GM19239 (cell line): ENCODE measurements at regions not wholly inside any gene's neighbourhood (a gene's known extent, or its start where the extent isn't known, plus 50 kb on each side); places are given as distances from the start of the nearest gene placed in this dataset.

Experiments used
- DNase-seq: peaks from one replicate; pipeline ENCODE4 v3.0.0; 2011; ENCODE audit warnings: low spot score; ENCODE audit not compliant: insufficient read length
- FAIRE-seq: peaks from 2 replicates; lab custom pipeline; 2011; peaks lifted over from hg19 to GRCh38; lab: Jason Lieb, UNC

DNA sequence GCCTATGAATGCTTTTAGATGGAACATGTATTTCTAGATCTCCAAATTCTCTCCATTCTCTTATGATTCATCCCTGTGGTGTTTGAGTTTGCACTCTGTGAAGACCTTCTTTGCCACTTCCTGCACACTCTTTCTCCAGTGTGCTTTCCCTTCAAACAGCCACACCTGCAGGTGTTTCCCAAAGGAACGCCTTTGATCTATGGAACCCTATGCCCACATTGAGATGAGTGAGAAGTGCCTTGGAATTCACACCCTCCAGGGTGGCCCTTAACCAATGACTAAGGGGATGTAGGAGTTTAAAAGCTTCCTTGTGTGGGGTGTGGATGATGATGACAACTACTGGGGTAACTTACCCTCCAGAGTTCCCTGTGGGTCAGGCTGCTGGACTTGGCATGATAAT, 570.1 kb downstream of the DHX35 start:
- FAIRE-seq (no peak), DNase-seq (no peak)

DNA sequence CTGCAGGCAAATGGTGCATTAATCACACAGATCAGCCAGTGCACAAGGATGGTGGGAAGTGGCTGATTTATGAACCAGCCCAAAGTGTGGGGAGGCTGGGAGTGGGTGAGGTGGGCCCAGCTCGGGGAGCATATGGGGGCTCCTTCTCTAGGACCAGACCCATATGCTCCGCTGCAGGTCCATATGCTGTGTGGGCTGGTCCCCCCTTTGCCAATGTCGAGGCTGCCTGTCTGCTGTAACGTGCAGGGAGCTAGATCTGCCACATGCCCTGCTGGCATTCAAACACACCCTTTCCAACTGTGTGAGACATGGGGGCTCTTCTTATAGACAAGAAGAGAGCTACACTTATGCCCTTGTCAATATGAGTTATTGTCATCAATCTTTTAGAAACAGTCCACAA, 566.3 kb downstream of the DHX35 start:
- no peak for DNase-seq
- no peak for FAIRE-seq

DNA sequence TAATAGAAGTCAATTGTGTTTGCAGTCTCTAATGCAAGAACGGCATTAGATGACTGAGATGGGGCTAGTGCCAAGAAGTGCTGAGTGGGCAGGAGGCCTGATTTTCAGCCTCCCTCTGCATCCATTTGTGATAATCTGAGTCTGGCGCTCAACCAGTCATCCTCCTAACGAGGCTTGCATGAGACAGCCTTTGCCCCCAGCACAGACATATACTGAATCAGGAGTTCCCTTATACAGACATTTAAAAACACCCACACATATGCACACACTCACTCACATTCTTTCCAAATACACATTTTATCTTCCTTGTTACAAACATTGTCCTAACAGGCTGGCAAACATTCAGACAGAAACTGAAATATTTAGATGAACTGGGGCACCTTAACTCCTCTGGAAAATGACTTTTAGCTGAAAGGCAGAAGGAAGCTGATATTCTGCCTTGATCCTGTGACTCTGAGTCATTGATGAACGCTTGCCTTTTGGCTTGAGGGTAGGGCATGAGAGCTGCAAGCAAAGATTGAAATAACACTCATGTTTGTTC, 562.3 kb downstream of the DHX35 start:
- no peak for DNase-seq
- no peak for FAIRE-seq

DNA sequence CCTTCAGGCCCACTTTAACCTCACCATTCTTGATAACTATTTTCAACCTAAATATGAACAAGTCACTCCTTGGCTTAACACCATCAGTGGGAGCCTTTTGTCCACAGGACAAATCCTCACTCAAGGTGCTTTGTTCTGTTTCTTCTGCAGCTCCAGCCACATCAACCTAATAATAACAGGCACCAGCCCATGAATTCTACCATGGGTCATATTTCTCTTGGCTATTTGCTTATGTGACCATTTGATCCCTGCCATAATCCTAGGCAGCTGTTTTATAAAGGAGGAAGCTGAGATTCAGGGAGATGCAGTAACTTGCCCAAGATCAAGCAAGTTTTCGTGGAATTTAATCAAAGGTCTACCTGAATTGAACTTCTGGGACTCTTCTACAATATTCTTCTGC, 561.3 kb downstream of the DHX35 start:
- DNase-seq (no peak), FAIRE-seq (no peak)

DNA sequence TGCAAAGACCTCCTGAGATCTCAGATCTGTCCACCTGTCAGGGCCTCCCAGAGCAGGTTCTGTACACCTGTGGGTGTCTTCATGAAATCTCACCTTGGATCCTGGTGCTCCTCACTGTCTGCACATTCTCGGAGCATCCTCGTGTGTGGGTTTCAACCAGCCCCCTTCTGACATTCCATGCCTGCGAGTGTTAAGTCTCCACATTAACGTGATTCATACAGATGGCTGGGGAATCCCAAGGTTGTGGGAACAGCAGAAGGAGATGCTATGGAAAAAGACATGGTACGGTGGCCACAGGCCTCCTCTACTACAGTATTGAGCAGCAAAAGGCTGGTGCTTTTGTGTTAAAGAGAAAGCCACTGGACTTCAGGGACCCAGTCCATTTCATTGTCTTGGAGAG, 556.5 kb downstream of the DHX35 start:
- FAIRE-seq (no peak), DNase-seq (no peak)

DNA sequence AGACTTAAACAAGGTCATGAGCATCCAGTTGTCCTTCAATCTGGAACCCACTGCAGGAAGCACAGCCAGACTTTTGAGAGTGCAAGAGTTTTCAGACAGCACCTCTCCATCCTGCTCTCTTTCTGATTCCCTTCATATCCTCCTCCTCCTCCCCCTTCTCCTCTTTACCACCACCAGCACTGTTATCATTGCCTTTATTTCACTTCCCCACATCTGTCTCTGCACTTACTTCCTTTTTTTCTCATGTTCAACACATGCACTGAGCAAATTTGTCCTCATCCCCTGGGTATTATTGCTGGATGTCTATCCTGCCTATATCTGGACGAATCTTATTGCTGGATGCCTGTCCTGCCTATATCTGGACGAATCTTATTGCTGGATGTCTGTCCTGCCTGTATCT, 554.8 kb downstream of the DHX35 start:
- FAIRE-seq = no peak
- DNase-seq = no peak

DNA sequence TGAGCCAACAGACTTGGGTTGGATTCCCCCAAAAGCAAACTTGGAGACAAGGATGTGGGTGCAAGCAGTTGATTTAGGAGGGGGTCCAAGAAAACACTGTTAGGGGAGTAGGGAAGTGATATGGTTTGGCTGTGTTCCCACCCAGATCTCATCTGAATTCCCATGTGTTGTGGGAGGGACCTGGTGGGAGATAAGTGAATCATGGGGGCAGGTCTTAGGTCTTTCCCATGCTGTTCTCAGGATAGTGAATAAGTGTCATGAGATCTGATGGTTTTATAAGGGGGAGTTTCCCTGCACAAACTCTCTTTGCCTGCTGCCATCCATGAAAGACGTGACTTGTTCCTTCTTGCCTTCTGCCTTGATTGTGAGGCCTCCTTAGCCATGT, 542.6 kb downstream of the DHX35 start:
- DNase-seq (no peak), FAIRE-seq (no peak)

DNA sequence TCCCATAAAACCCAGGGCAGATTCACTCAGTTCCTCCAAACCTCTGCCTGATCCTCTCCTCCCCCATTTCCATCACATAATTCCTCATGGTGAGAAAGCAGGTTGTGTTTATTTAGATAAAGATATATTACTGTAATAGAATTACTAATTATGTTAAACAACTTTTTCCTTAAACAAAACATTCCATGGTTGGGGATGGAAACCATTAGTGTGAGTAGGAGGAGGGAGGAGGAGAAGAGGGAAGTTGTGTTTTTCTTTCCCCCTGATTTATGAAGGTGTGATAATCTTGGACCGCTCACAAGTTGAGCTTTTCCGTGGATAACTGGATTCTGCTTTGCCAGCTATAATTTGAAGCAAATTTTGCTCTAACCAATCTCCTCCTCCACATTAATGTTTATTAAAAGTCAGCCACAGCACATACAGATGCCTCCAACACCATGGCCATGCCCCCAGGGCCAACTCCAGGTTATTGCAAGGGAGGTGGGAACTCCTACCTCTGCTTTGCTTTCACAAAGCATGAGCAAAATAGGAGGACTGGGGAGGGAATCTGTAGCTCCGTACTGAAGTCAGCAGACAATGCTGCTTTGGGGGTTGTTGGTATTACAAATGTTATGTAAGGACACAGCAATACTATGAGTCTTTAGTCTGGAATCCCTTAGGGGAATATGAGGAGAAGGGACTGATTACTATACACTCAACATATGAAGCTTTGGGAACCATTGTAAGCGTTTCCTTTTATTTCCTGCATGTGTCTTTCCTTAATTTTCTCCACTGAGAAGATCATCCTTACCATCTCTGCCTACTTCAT, 542.0 kb downstream of the DHX35 start:
- FAIRE-seq = no peak
- no peak for DNase-seq

DNA sequence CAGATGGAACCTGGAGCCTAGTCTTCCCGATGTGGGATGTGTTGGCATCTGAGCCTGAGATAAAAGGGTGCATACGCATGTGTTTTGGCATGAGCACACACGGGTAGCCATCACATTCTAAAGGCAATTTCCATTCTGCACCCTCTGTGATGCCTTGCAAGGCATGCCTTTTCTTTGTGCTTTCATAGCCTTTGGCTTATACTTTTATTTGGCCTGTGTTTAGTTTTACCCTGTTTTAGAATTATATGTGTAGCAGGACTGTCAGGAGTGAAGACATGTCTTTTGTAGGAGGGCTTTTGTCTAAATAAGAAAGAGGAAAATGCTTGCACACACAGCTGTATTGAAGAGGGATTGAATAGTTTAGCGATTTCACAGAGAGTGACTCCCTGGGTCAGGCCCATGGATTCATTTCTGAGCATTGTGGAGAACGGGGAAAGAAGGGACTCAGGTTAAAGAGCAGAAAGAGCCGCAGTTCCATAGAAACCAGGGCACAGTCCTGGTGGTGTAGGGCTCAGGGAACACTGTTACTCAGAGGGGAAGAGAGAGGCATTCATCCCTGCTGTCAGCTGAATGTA, 530.2 kb downstream of the DHX35 start:
- DNase-seq (no peak), FAIRE-seq (no peak)

DNA sequence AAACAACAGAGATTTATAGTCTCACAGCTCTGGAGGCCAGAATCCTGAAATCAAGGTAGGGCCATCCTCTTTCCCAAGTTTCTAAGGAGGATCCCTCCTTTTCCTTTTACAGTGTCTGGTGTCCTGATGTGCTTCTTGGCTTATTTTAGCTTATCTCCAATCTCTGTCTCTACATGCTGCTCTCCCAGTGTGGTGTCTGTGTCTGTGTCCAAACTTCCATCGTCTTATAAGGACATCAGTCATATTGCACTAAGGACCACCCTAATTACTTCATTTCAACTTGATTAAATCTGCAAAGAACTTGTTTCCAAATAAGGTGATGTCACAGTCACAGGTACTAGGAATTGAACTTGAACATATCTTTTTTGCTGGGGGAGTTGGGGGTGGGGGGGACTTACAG, 529.6 kb downstream of the DHX35 start:
- FAIRE-seq (no peak), DNase-seq (no peak)

DNA sequence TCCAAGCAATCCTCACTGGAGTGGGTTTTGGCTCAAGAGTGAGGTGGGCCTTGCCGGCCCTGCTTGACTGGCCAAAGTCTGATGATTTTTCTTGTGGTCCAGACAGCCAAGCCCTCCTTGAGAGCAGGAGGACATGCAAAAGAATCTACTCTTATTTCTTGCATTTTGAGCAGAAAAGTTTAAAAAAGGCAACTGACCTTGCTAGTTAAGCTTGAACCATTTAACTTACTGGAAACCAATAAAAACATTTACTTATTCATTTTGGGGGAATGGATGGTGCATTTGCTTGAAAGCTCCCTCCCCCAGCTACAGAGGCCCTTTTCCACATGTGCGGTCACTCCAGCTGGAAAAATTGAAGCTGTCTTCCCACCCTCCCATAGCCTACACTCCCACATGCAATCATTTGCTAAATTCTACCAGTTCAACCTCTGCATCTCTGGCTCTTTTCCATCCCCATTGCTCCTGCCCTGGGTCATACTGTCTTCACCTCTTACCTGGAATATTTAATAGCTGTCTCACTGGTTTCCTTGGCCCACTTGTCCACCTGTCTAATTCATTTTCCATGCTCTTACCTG, 527.9 kb downstream of the DHX35 start:
- FAIRE-seq = no peak

DNA sequence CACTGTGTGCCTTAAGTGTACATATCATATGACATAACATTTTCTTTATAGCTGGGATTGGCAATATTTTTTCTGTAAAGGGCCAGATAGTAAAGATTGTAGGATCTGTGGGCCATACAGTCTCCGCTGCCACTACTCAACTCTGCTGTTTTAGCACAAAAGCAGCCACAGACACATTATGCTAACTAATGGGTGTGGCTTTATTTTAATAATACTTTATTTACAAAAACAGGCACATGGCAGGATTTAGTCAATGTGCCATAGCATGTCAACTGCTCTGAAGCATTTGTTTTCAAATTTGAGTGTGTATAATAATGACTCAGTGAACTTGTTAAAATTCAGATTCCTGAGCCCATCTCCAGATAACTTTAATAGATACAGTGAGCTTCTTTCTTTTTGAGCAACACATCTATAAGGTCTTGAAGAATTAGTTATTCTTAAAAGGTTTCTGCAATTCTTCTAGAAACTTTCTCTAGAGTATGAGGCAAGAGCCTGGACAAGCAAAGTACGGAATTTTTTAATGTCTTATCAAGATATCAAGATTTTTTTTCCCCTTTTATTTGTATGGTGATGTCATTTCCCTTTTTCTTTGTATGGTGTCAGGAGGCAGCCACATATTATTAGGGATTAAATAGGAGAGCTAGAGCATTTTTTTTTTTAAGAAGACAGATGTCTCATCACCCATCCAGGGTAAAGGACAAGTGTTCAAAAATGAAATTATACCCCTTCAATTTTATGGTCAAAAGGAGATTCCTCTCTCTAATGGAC, 518.3 kb downstream of the DHX35 start:
- FAIRE-seq (no peak), DNase-seq (no peak)

More for the DNA sequence above, 527.9 kb downstream of the DHX35 start:
- DNase-seq = no peak

DNA sequence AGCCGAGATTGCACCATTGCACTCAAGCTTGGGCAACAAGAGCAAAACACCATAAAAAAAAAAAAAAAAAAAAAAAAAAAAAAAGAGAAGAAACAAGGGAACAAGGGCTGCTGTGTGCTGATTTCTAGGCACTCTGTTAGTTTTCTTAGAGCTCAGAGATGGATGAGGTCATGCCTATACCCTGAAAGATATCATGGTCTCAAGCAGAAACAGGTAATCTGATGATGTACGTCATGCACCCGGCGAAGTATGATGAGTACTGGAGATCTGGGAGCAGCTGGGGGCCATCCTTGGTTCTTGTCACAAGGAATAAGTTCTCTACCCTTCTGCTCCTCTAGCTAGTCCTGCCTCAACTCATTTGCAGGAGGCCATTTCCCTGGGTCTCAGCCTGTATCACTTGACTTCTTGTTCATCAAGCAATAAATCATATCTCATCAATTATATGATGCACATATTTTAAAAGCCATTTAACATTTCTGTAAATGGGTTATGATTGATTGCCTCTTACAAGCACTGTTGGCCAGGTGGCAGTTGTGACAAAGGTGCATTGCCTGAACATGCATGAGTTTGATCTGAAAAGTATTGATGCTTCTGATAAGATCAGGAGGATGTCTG, 517.2 kb downstream of the DHX35 start:
- DNase-seq (no peak), FAIRE-seq (no peak)

DNA sequence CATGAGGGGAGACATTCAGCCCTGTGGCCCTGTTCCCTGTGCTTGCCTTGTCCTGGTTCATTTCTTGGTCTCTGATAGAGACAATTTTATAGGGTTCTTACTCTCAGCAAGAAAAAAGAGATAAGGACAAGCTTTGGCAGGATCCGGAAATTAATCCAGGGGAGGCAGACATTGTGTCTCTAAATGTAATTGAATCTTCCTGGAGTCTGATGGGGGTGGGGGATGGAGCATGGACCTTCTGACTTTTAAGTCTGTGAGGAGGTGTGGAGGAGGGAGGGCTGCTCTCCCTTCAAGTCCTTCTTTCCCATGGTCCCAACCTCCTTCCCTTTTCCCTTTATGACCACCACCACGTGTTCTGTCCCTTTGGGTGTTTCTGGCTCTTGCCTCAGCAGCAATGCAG, 512.7 kb downstream of the DHX35 start:
- no peak for DNase-seq
- FAIRE-seq = no peak

DNA sequence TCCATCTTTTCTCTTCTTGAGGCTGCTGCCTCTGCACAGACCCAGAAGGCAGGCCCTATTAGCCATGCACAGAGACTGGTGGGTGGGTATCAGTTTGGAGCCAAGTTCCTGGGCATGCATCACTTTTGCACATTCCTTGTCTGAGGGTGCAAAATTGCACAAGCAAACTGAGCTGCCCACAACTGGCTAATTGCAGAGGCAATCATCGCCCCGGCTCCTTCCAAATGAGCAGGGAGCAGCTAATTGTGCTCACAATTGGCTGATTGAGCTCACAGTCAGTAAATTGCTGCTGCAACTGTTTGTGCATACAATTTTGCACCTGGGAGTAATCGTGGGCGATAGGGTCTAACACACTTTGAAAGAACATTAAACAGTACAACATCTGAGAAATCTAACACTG, 511.4 kb downstream of the DHX35 start:
- DNase-seq (no peak), FAIRE-seq (no peak)

DNA sequence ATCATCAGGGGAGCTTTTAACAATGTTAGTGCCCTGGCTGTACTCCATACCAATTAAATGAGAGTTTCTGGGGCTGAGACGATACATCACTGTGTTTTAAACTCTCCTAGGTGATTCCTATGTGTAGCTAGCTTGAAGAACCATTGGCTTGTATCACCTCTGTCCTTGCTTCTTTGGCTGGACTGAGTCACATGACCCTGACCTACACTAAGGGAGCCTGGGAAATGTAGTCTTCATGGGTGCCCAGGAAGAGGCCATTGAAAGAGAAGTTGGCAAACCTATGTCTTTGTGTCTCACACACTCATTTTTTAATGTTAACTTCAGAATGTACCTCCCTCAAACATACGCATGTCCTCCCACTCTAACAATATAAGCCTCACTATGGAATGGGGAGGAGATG, 506.6 kb downstream of the DHX35 start:
- FAIRE-seq (no peak), DNase-seq (no peak)

DNA sequence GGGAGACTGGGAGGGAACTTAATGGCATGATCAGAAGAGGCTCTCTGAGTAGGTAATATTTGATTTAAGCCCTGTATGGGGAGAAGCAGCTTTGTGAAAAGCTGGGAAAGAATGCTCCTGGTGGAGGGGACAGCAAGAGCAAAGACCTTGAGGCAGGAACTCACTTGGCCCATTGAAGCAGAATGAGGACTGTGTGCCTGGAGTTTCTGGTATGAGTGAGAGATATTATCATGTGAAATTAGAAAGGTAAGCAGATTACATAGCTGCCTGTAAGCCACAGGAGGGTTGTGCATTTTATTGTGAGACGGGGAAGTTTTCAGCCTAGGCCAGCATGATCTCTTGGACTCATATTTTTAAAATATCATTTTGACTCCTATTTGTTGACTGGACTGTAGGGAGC, 502.1 kb downstream of the DHX35 start:
- no peak for DNase-seq
- no peak for FAIRE-seq

DNA sequence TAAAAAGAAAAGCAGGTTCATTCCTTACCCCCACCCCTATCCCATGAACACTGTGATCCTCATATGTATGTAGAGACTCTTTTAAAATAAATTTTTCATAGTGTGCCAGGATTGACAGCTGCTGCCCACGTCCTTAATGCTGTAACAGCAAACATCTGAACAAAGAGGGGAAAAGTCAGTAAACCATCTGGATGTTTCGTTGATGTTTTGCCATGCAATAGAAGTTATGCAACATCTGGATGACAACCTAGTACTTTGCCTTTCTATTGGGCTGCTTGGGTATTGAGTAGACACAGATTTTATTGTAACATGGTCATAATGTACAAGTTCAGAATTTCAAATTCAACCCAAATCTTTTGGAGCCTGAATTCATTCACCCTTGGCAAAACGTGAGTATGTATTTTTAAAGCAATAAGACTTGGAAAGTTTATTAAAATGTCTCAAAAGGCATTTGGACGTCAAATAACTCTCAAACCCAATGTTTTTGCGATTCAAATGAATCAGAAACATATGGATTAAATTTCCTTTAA, 500.3 kb downstream of the DHX35 start:
- no peak for DNase-seq
- FAIRE-seq = no peak

DNA sequence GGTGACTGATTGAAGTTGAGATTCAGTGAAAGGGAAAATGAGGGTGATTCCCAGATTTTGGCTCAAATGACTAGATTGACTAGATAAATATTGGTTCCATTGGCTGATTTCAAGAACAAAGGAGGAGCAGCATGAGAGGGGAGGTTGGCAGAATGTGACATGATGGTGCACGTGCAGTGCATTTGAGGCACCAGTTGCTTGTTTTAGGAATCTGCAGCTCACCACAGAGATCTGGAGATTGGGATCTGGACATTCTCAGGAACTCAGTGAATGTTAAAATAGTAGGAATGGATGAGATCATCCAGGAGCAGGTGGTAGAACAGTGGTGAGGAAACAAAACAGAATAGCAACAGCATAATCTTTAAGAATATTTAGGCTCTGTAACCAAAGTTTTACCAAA, 496.3 kb downstream of the DHX35 start:
- FAIRE-seq (no peak), DNase-seq (no peak)

DNA sequence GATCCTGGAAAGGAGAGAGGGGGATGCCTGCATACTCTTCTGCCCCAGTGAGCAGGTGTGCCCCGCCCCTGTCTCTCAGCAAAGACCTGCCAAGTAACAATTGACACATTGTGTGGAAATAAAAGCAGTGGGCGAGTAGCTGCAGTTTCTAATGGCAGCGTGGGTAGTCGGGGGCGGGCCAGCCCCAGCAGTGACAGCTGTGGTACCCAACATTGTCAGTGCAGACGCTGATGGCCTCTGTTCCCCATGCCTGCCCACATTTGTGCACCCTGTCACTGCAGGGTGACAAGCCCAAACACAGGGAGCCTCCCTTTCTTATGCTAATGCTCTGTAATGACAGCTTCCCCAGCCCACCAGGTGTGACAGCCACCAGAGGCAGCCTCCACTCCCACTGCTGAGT, 491.7 kb downstream of the DHX35 start:
- DNase-seq (no peak), FAIRE-seq (no peak)
